ENCODE measurements at regions not wholly inside any gene's neighbourhood (a gene's known extent, or its start where the extent isn't known, plus 50 kb on each side); places are given as distances from the start of the nearest gene placed in this dataset.

DNA sequence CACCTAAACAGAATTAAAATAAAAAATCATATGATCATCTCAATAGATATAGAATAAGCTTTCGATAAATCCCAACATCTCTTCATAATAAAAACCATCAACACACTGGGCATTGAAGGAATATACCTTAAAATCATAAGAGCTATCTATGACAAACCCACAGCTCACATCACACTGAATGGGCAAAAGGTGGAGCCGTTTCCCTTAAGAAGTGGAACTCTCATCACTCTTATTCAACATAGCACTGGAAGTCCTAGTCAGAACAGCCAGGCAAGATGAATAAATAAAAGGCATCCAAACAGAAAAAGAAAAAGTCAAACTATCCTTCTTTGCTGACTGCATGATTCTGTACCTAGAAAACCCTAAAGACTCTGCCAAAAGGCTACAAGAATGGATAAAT is 510.3 kb downstream of the ZNF804A start:
- no peak overlapping the region for H3K23ac ChIP-seq (ENCODE audit: insufficient read length, low read depth, low read length)
- no peak for DNase-seq
- H3K4ac ChIP-seq (ENCODE audit: low read depth, low read length), result no peak overlapping the region
- Mint-ChIP-seq H3K27ac (no peak overlapping the region), H3K4me1 (peaks cover 3% of the 10 kb centered on the region in 2 experiments; a peak in 2 of 4 replicates), H3K4me3 (no peak overlapping the region), H3K36me3 (ENCODE audit: insufficient read depth in 1 of 3, low read depth in 3 of 3) (no peaks in the 10 kb centered on the region), H3K9me3 (no peaks in the 10 kb centered on the region), H3K27me3 (ENCODE audit: low read depth) (no peaks in the 10 kb centered on the region; the same call in 1 of the 2 replicates)
- H4K91ac ChIP-seq (ENCODE audit: insufficient read length, low read depth, low read length), result no peak overlapping the region
- no peaks in the 10 kb centered on the region for H3K4me1 ChIP-seq (ENCODE audit: insufficient read depth, low read length)
- H3K23me2 ChIP-seq (ENCODE audit: insufficient read length, low read depth, low read length, poor library complexity, severe bottlenecking), result no peaks in the 10 kb centered on the region
- H4K20me1 ChIP-seq (ENCODE audit: control insufficient read depth, insufficient read depth, insufficient read length), result no peaks in the 10 kb centered on the region
- no peak overlapping the region for H3K27ac ChIP-seq (ENCODE audit: insufficient read length, low read depth, low read length)
- no peak overlapping the region for H4K5ac ChIP-seq (ENCODE audit: insufficient read length, low read depth, low read length)
- H2AK5ac ChIP-seq (ENCODE audit: insufficient read length, low read length), result no peak overlapping the region
- no peak overlapping the region for H2BK5ac ChIP-seq (ENCODE audit: insufficient read length, low read length)
- no CpG with 5 or more reads among the region's 2 CpGs for WGBS (ENCODE audit: extremely low coverage, insufficient read length, low lambda C conversion rate)
- no peaks in the 10 kb centered on the region for H3K79me2 ChIP-seq (ENCODE audit: insufficient read depth, low read length)
- H2AFZ ChIP-seq (ENCODE audit: low read length), result no peak overlapping the region
- H3T11ph ChIP-seq (ENCODE audit: low read length), result no peak overlapping the region
- H4K8ac ChIP-seq (replicated peaks; ENCODE audit: insufficient read length, low read depth, low read length), result no peak overlapping the region
- H3K4me2 ChIP-seq (ENCODE audit: insufficient read depth, insufficient read length, low read length), result no peak overlapping the region
- no peaks in the 10 kb centered on the region for H3K9me3 ChIP-seq (ENCODE audit: control insufficient read depth, low read depth, low read length)
- no peaks in the 10 kb centered on the region for H3K79me1 ChIP-seq (ENCODE audit: insufficient read depth, low read depth, low read length, poor library complexity, severe bottlenecking)
- H3K14ac ChIP-seq (ENCODE audit: insufficient read depth, low read length), result no peak overlapping the region
- H2BK15ac ChIP-seq (ENCODE audit: low read depth, low read length), result no peak overlapping the region
- no peaks in the 10 kb centered on the region for H3K27me3 ChIP-seq (ENCODE audit: insufficient read depth, low read length)
- H2BK120ac ChIP-seq (ENCODE audit: low read depth, low read length, poor library complexity, severe bottlenecking), result no peak overlapping the region
- H2BK20ac ChIP-seq (ENCODE audit: low read depth, low read length, poor library complexity, severe bottlenecking), result no peak overlapping the region
- H3K9ac ChIP-seq (ENCODE audit: extremely low read depth, insufficient read length, low read length), result no peak overlapping the region
- H2BK12ac ChIP-seq (ENCODE audit: insufficient read length, low read depth, low read length), result no peak overlapping the region
- H3K18ac ChIP-seq (ENCODE audit: insufficient read length, low read depth, low read length), result no peak overlapping the region
- TF ChIP-seq, protein P1, sequence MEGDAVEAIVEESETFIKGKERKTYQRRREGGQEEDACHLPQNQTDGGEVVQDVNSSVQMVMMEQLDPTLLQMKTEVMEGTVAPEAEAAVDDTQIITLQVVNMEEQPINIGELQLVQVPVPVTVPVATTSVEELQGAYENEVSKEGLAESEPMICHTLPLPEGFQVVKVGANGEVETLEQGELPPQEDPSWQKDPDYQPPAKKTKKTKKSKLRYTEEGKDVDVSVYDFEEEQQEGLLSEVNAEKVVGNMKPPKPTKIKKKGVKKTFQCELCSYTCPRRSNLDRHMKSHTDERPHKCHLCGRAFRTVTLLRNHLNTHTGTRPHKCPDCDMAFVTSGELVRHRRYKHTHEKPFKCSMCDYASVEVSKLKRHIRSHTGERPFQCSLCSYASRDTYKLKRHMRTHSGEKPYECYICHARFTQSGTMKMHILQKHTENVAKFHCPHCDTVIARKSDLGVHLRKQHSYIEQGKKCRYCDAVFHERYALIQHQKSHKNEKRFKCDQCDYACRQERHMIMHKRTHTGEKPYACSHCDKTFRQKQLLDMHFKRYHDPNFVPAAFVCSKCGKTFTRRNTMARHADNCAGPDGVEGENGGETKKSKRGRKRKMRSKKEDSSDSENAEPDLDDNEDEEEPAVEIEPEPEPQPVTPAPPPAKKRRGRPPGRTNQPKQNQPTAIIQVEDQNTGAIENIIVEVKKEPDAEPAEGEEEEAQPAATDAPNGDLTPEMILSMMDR (conservative IDR thresholded peaks at IDR 0.05), result no peak
- H3K56ac ChIP-seq (ENCODE audit: insufficient read length, low read depth, low read length), result no peak overlapping the region

All from H9 (cell line).